Glutamatergic neuron (in vitro differentiated cells): ENCODE measurements at regions not wholly inside any gene's neighbourhood (a gene's known extent, or its start where the extent isn't known, plus 50 kb on each side); places are given as distances from the start of the nearest gene placed in this dataset.
"Not testable (repeated sequence)": the region's sequence is repeated elsewhere in the genome, so short reads cannot be mapped to it uniquely, and the experiment has no call there.

Experiments used
- DNase-seq: peaks from one replicate; pipeline ENCODE4 v3.0.0; 2022
- H3K27ac Mint-ChIP-seq: one replicate; pipeline ENCODE4 v1.8.0; 2020; ENCODE audit warnings: mild to moderate bottlenecking, mixed read lengths, inconsistent platforms; ENCODE audit not compliant: unreplicated experiment
- H3K27me3 Mint-ChIP-seq: one replicate; pipeline ENCODE4 v1.8.0; 2020; ENCODE audit warnings: mild to moderate bottlenecking, moderate library complexity, mixed read lengths, inconsistent platforms; ENCODE audit not compliant: unreplicated experiment
- H3K36me3 Mint-ChIP-seq: one replicate; pipeline ENCODE4 v1.8.0; 2020; ENCODE audit warnings: mild to moderate bottlenecking, mixed read lengths, inconsistent platforms; ENCODE audit not compliant: unreplicated experiment
- H3K4me1 Mint-ChIP-seq: one replicate; pipeline ENCODE4 v1.8.0; 2020; ENCODE audit warnings: mild to moderate bottlenecking, low read depth, mixed read lengths, inconsistent platforms; ENCODE audit not compliant: unreplicated experiment
- H3K4me3 Mint-ChIP-seq: one replicate; pipeline ENCODE4 v1.8.0; 2020; ENCODE audit warnings: mild to moderate bottlenecking, mixed read lengths, inconsistent platforms; ENCODE audit not compliant: unreplicated experiment
- H3K9me3 Mint-ChIP-seq: one replicate; pipeline ENCODE4 v1.8.0; 2020; ENCODE audit warnings: mild to moderate bottlenecking, moderate library complexity, mixed read lengths, inconsistent platforms; ENCODE audit not compliant: unreplicated experiment
- CTCF ChIP-seq: fragments of 200-600 bp; sonication (generic); IDR thresholded peaks from one replicate; pipeline ENCODE4 v1.5.0; 2021; ENCODE audit not compliant: partially characterized antibody, unreplicated experiment

GRCh38 chr3:170680593-170680992, 94.7 kb upstream of the SLC7A14 start:
- H3K4me1 Mint-ChIP-seq, result no peaks in the 10 kb centered on the region
- no peak overlapping the region for H3K4me3 Mint-ChIP-seq
- H3K27ac Mint-ChIP-seq, result no peak overlapping the region
- H3K27me3 Mint-ChIP-seq, result peaks cover 1% of the 10 kb centered on the region
- DNase-seq, result no peak
- peaks cover 9% of the 10 kb centered on the region for H3K9me3 Mint-ChIP-seq
- peaks cover 19% of the 10 kb centered on the region for H3K36me3 Mint-ChIP-seq
- TF ChIP-seq CTCF, result no peak

- no peak overlapping the region for H3K4me3 Mint-ChIP-seq
- H3K36me3 Mint-ChIP-seq, result peaks cover 19% of the 10 kb centered on the region
- H3K27ac Mint-ChIP-seq, result no peak overlapping the region
- TF ChIP-seq CTCF, result no peak
- no peaks in the 10 kb centered on the region for H3K4me1 Mint-ChIP-seq
- peaks cover 9% of the 10 kb centered on the region for H3K9me3 Mint-ChIP-seq
- H3K27me3 Mint-ChIP-seq, result peaks cover 1% of the 10 kb centered on the region
- DNase-seq, result no peak
Measured at GRCh38 chr3:170679190-170679589, 93.3 kb upstream of the SLC7A14 start.

GRCh38 chr3:170670504-170670903, 84.6 kb upstream of the SLC7A14 start:
- no peak overlapping the region for H3K4me3 Mint-ChIP-seq
- TF ChIP-seq CTCF, result no peak
- H3K4me1 Mint-ChIP-seq, result no peaks in the 10 kb centered on the region
- peaks cover 4% of the 10 kb centered on the region for H3K9me3 Mint-ChIP-seq
- no peaks in the 10 kb centered on the region for H3K27me3 Mint-ChIP-seq
- H3K27ac Mint-ChIP-seq, result no peak overlapping the region
- H3K36me3 Mint-ChIP-seq, result peaks cover 9% of the 10 kb centered on the region
- DNase-seq, result no peak

- H3K27me3 Mint-ChIP-seq, H3K9me3 Mint-ChIP-seq, DNase-seq, H3K4me3 Mint-ChIP-seq, H3K27ac Mint-ChIP-seq, H3K36me3 Mint-ChIP-seq, H3K4me1 Mint-ChIP-seq: not testable (repeated sequence)
Measured at GRCh38 chr3:170662986-170663385, 77.1 kb upstream of the SLC7A14 start.

GRCh38 chr3:170660139-170660538, 74.3 kb upstream of the SLC7A14 start:
- Mint-ChIP-seq H3K36me3 (no peaks in the 10 kb centered on the region), H3K9me3 (peaks cover under 1% of the 10 kb centered on the region), H3K4me1 (no peaks in the 10 kb centered on the region), H3K4me3 (no peak overlapping the region), H3K27ac (no peak overlapping the region), H3K27me3 (no peaks in the 10 kb centered on the region)
- TF ChIP-seq CTCF, result no peak
- no peak for DNase-seq

GRCh38 chr3:170657312-170657711, 71.4 kb upstream of the SLC7A14 start:
- H3K27me3 Mint-ChIP-seq, result no peaks in the 10 kb centered on the region
- H3K27ac Mint-ChIP-seq, result no peak overlapping the region
- H3K4me3 Mint-ChIP-seq, result no peak overlapping the region
- H3K9me3 Mint-ChIP-seq, result peaks cover 2% of the 10 kb centered on the region
- H3K4me1 Mint-ChIP-seq, result no peaks in the 10 kb centered on the region
- no peak for DNase-seq
- TF ChIP-seq CTCF, result no peak
- H3K36me3 Mint-ChIP-seq, result peaks cover 5% of the 10 kb centered on the region
